MM.1S (cell line): ENCODE measurements at regions not wholly inside any gene's neighbourhood (a gene's known extent, or its start where the extent isn't known, plus 50 kb on each side); places are given as distances from the start of the nearest gene placed in this dataset.

Source experiments
- DNase-seq: peaks from one replicate; pipeline ENCODE4 v3.0.0-alpha.2; 2015
- H2AFZ ChIP-seq: fragments of 300-600 bp; sonication (generic); 2 replicates; pipeline ENCODE4 v1.6.0; 2016; ENCODE audit warnings: antibody characterized with exemption, low read length
- H3F3A ChIP-seq: fragments of 300-600 bp; sonication (generic); 2 replicates; pipeline ENCODE4 v1.6.1; 2016; ENCODE audit warnings: mild to moderate bottlenecking, antibody characterized with exemption, low read length, moderate library complexity, mixed read lengths; ENCODE audit not compliant: insufficient read depth
- H3K27ac ChIP-seq: fragments of 300-600 bp; sonication (generic); 2 replicates; pipeline ENCODE4 v1.5.1; 2016; ENCODE audit warnings: mild to moderate bottlenecking, low read length
- H3K27me3 ChIP-seq: fragments of 300-600 bp; sonication (generic); replicated peaks from 2 replicates; pipeline ENCODE4 v1.6.0; 2016; ENCODE audit warnings: low read length; ENCODE audit not compliant: insufficient read depth
- H3K36me3 ChIP-seq: fragments of 300-600 bp; sonication (generic); replicated peaks from 2 replicates; pipeline ENCODE4 v1.6.1; 2016; ENCODE audit warnings: mild to moderate bottlenecking, low read length, mixed read lengths; ENCODE audit not compliant: insufficient read depth
- H3K4me1 ChIP-seq: fragments of 300-600 bp; sonication (generic); 2 replicates; pipeline ENCODE4 v1.6.1; 2016; ENCODE audit warnings: low read length, mixed read lengths
- H3K4me2 ChIP-seq: fragments of 300-600 bp; sonication (generic); 2 replicates; pipeline ENCODE4 v1.6.0; 2016; ENCODE audit warnings: low read depth, low read length
- H3K4me3 ChIP-seq: fragments of 300-600 bp; sonication (generic); 2 replicates; pipeline ENCODE4 v1.5.1; 2016; ENCODE audit warnings: low read length, mixed read lengths
- H3K79me2 ChIP-seq: fragments of 300-600 bp; sonication (generic); 2 replicates; pipeline ENCODE4 v1.6.1; 2016; ENCODE audit warnings: mixed run types, low read length, mixed read lengths
- H3K9ac ChIP-seq: fragments of 300-600 bp; sonication (generic); 2 replicates; pipeline ENCODE4 v1.6.1; 2016; ENCODE audit warnings: low read length, mixed read lengths
- H3K9me2 ChIP-seq: fragments of 300-600 bp; sonication (generic); replicated peaks from 2 replicates; pipeline ENCODE4 v1.6.1; 2016; ENCODE audit warnings: mild to moderate bottlenecking, low read length, mixed read lengths; ENCODE audit not compliant: insufficient read depth
- H3K9me3 ChIP-seq: fragments of 300-600 bp; sonication (generic); replicated peaks from 2 replicates; pipeline ENCODE4 v1.6.1; 2016; ENCODE audit warnings: mild to moderate bottlenecking, low read length, mixed read lengths; ENCODE audit not compliant: insufficient read depth
- H4K20me1 ChIP-seq: fragments of 300-600 bp; sonication (generic); 2 replicates; pipeline ENCODE4 v1.6.1; 2016; ENCODE audit warnings: mild to moderate bottlenecking, low read length, moderate library complexity, mixed read lengths; ENCODE audit not compliant: insufficient read depth
- EZH2 ChIP-seq: fragments of 300-600 bp; sonication (generic); optimal IDR thresholded peaks from 2 replicates; pipeline ENCODE3; 2017; ENCODE audit warnings: low read depth, mild to moderate bottlenecking, antibody characterized with exemption, low read length, mixed read lengths
- EZH2phosphoT487 ChIP-seq: fragments of 300-600 bp; sonication (generic); IDR thresholded peaks from 2 replicates; pipeline ENCODE4 v1.6.1; 2018; ENCODE audit warnings: antibody characterized with exemption, low read length
- TF ChIP-seq, protein P1 (sequence below): fragments of 300-600 bp; sonication (generic); IDR thresholded peaks from 2 replicates; pipeline ENCODE4 v1.5.1; 2016; ENCODE audit warnings: antibody characterized with exemption, low read length, mixed read lengths

DNA sequence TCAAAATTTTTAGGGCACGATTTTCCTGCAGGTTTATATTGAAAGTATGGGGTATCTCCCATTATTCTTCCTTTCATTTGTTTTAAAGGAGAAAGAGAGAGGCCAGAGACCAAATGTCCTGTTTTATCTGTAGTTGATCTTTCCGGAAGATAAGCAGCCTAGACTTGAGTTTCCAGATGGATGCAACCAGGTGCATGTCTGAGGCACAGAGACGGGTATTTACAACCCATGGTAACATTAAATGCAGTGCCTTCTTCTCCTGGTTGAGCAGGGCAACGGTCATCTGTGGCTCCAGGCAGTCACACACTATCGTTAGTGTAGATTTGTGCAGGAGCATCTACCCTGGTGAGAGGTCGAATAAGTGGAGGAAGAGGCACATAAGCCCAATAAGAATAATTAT, 1507.1 kb downstream of the UQCRFS1 start:
- Histone ChIP-seq H3K9ac (no peak overlapping the region), H3K4me3 (no peak overlapping the region), H3K9me2 (no peaks in the 10 kb centered on the region), H3K36me3 (no peaks in the 10 kb centered on the region), H2AFZ (no peak overlapping the region), H3F3A (no peaks in the 10 kb centered on the region), H3K9me3 (no peaks in the 10 kb centered on the region), H3K79me2 (no peaks in the 10 kb centered on the region), H3K4me1 (no peaks in the 10 kb centered on the region), H4K20me1 (no peaks in the 10 kb centered on the region), H3K27me3 (no peaks in the 10 kb centered on the region), H3K4me2 (no peak overlapping the region), H3K27ac (no peak overlapping the region)
- DNase-seq, result no peak
- TF ChIP-seq EZH2, result no peak
- no peak for TF ChIP-seq EZH2phosphoT487

DNA sequence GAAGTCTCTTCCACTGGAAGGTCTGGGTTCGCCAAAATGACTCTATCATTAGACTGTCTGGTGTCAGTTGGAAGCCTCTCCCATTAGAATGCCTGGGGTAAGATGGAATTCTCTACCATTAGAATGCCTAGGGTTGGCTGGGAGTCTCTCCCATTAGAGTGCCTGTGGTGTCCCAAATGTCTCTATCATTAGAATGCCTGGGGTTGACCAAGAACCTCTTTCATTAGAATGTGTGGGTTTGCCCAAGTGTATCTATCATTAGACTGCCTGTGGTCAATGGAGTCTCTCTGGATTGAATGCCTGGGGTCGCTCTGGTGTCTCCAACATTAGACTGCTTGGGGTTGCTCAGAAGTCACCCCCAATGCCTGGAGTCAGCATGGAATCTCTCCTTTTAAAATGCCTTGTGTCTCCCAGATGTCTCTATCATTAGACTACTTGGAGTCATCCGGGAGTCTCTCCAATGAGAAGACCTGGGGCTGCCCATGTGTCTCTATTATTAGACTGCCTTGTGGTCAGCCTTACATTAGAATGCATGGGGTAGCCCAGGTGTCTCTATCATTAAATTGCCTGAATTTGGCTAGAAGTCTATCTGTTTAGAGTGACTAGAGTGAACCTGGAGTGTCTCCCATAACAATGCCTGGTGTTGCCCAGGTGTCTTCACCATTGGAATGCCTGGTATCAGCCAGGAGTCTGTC, 1518.4 kb downstream of the UQCRFS1 start:
- Histone ChIP-seq H3K9me3 (no peaks in the 10 kb centered on the region), H3K4me3 (no peak overlapping the region), H3K27ac (no peak overlapping the region), H3K9ac (no peak overlapping the region), H3K4me2 (no peak overlapping the region), H3K9me2 (no peaks in the 10 kb centered on the region), H4K20me1 (no peaks in the 10 kb centered on the region), H3K36me3 (no peaks in the 10 kb centered on the region), H3K27me3 (no peaks in the 10 kb centered on the region), H3K4me1 (no peaks in the 10 kb centered on the region), H3F3A (no peaks in the 10 kb centered on the region), H3K79me2 (no peaks in the 10 kb centered on the region), H2AFZ (no peak overlapping the region)
- DNase-seq, result no peak
- TF ChIP-seq EZH2phosphoT487 (no peak), EZH2 (no peak)
- TF ChIP-seq, protein P1, sequence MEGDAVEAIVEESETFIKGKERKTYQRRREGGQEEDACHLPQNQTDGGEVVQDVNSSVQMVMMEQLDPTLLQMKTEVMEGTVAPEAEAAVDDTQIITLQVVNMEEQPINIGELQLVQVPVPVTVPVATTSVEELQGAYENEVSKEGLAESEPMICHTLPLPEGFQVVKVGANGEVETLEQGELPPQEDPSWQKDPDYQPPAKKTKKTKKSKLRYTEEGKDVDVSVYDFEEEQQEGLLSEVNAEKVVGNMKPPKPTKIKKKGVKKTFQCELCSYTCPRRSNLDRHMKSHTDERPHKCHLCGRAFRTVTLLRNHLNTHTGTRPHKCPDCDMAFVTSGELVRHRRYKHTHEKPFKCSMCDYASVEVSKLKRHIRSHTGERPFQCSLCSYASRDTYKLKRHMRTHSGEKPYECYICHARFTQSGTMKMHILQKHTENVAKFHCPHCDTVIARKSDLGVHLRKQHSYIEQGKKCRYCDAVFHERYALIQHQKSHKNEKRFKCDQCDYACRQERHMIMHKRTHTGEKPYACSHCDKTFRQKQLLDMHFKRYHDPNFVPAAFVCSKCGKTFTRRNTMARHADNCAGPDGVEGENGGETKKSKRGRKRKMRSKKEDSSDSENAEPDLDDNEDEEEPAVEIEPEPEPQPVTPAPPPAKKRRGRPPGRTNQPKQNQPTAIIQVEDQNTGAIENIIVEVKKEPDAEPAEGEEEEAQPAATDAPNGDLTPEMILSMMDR, result no peak

DNA sequence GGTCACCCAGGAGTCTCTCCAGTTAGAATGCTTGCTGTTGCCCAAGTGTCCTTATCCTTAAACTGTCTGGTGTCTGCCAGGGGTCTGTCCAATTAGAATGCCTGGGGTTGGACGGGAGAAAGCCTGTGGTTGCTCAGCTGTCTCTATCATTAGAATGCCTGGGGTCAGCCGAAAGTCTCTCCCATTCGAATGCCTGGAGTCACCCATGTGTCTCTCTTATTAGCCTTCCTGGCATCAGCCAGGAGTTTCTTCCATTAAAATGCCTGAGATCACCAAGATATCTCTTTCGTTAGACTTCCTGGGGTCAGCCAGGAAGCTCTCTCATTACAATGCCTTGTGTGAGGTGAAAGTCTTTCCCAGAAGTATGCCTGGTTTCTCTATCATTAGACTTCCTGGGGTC, 1521.0 kb downstream of the UQCRFS1 start:
- H3K9me3 ChIP-seq, result no peaks in the 10 kb centered on the region
- H3K27me3 ChIP-seq, result no peaks in the 10 kb centered on the region
- no peaks in the 10 kb centered on the region for H3K36me3 ChIP-seq
- H3F3A ChIP-seq, result no peaks in the 10 kb centered on the region
- no peak overlapping the region for H3K9ac ChIP-seq
- no peaks in the 10 kb centered on the region for H3K79me2 ChIP-seq
- H3K4me1 ChIP-seq, result no peaks in the 10 kb centered on the region
- no peak overlapping the region for H3K4me3 ChIP-seq
- no peak overlapping the region for H2AFZ ChIP-seq
- no peaks in the 10 kb centered on the region for H4K20me1 ChIP-seq
- DNase-seq, result no peak
- H3K27ac ChIP-seq, result no peak overlapping the region
- TF ChIP-seq, protein P1, result no peak
- no peak for TF ChIP-seq EZH2
- no peak for TF ChIP-seq EZH2phosphoT487
- H3K9me2 ChIP-seq, result no peaks in the 10 kb centered on the region
- H3K4me2 ChIP-seq, result no peak overlapping the region

DNA sequence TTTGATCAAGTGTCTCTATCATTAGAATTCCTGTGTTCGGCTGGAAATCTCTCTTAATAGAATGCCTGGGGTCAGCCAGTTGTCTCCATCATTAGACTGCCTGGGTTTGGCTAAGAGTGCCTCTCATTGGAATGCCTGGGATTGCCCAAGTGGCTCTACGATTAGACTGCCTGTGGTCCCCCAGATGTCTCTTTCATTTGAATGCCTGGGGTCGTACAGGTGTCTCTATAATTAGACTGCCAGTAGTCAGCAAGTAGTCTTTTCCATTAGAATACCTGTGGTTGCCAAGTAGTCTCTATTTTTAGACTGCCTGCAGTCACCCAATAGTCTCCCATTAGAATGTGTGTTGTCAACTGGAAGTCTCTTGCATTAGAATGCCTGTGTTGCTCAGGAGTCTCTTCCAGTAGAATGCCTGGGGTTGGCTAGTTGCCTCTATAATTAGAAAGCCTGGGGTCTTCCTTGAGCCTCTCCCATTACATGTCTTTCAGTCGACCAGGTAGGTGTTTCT, 1523.2 kb downstream of the UQCRFS1 start:
- Histone ChIP-seq H2AFZ (no peak overlapping the region), H3K9me2 (no peaks in the 10 kb centered on the region), H3K27me3 (no peaks in the 10 kb centered on the region), H3K4me1 (no peaks in the 10 kb centered on the region), H3K9me3 (no peaks in the 10 kb centered on the region), H3F3A (no peaks in the 10 kb centered on the region), H4K20me1 (no peaks in the 10 kb centered on the region), H3K36me3 (no peaks in the 10 kb centered on the region), H3K4me2 (no peak overlapping the region), H3K27ac (no peak overlapping the region), H3K4me3 (no peak overlapping the region), H3K9ac (no peak overlapping the region), H3K79me2 (no peaks in the 10 kb centered on the region)
- no peak for DNase-seq
- TF ChIP-seq, protein P1, result no peak
- TF ChIP-seq EZH2 (no peak), EZH2phosphoT487 (no peak)
